Gastrocnemius medialis (tissue), 4 donors: ENCODE measurements at regions not wholly inside any gene's neighbourhood (a gene's known extent, or its start where the extent isn't known, plus 50 kb on each side); places are given as distances from the start of the nearest gene placed in this dataset.
A peak's percentile ranks its signal among the peaks of the same experiment; 100 is the strongest.

Source experiments
- ATAC-seq, 2 donors: fragments of 150-250 bp; one replicate each; pipeline ENCODE4 v1.9.1; 2016
- DNase-seq, 2 donors: peaks; one replicate each; pipeline ENCODE4 v3.0.0-alpha.2; 2019
- H3K27ac ChIP-seq, 4 donors: fragments of 200-600 bp; sonication (generic); 1 replicate in 1 of 4; 2 replicates in 3 of 4; pipeline ENCODE4 v1.5.1; 2016 to 2018; ENCODE audit warnings: mild to moderate bottlenecking in 2 of 4, moderate library complexity in 1 of 4
- H3K27me3 ChIP-seq, 3 donors: fragments of 200-600 bp; sonication (generic) in 2 of 3; 1 replicate in 1 of 3; 2 replicates in 2 of 3; pipeline versions ENCODE4 v1.5.1 to v1.6.0; 2016 to 2019; ENCODE audit warnings: mild to moderate bottlenecking in 1 of 3, moderate library complexity in 1 of 3
- H3K36me3 ChIP-seq, 2 donors: fragments of 200-600 bp; sonication (generic) in 1 of 2; one replicate each; pipeline ENCODE4 v1.5.1; 2017 to 2018
- H3K4me1 ChIP-seq, 2 donors: fragments of 200-600 bp; sonication (generic) in 1 of 2; one replicate each; pipeline ENCODE4 v1.5.1; 2016 to 2017; ENCODE audit warnings: mild to moderate bottlenecking in 2 of 2
- H3K4me3 ChIP-seq, 4 donors: fragments of 200-600 bp; sonication (generic) in 3 of 4; 1 replicate in 1 of 4; 2 replicates in 3 of 4; pipeline ENCODE4 v1.5.1; 2016 to 2019; ENCODE audit warnings: mild to moderate bottlenecking in 2 of 4
- H3K9me3 ChIP-seq, 3 donors: fragments of 200-600 bp; sonication (generic) in 2 of 3; 1 replicate in 1 of 3; 2 replicates in 2 of 3; pipeline ENCODE4 v1.5.1; 2016 to 2019
- CTCF ChIP-seq, 5 experiments: fragments of 450-650 bp in 3 of 5; fragments of 200-600 bp in 2 of 5; sonication (generic) in 2 of 5; IDR thresholded peaks in 4 of 5; conservative IDR thresholded peaks in 1 of 5; 1 replicate in 4 of 5; 2 replicates in 1 of 5; pipeline ENCODE4 v1.5.1; 2016 to 2019; ENCODE audit warnings: antibody characterized with exemption in 5 of 5, mild to moderate bottlenecking in 3 of 5, moderate library complexity in 3 of 5
- POLR2A ChIP-seq, 2 donors: fragments of 450-650 bp; IDR thresholded peaks; one replicate each; pipeline ENCODE4 v1.6.1; 2017; ENCODE audit warnings: antibody characterized with exemption in 2 of 2, mild to moderate bottlenecking in 2 of 2, moderate library complexity in 2 of 2
- in situ Hi-C, 4 donors: fragments of 200-750 bp; cut with MboI; loops; one replicate each; pipeline versions ENCODE4 v1.15.0 to v1.8.0; 2017; ENCODE audit warnings: low sequenced_read_pairs in 4 of 4
- intact Hi-C: fragments of 100-400 bp; cut with DNase I; formaldehyde crosslinking; loops from one replicate; pipeline ENCODE4 v1.15.1; 2023; ENCODE audit warnings: low total_unique reads

DNA sequence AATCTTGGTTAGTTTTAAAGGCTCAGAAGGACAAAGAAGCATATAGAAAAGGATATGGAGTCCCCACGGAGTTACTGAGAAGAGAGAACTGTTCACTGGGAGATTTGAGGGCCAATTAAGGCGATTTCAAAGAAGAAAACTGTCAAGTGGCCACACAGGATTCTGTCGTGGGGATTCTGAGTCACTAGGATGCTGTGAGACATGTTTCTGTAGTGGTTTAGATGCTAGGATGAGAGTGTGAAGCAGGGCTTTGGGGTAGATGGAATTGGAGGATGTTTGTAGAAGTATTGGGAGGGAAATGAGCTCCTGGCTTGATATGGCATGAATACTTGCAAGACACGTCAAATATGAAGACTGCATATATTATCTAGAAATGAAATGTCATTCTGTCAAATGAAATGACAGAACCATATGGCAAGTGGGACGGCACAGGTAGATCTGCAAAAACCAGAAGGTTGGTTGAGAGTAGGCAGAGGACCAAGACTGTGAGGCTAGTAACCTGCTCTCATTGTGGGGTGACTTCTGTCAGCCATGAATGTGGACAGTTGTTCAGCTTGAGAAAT lies 136.3 kb upstream of the SPRY4 start:
- Histone ChIP-seq H3K36me3 (no peaks in the 10 kb centered on the region), H3K27me3 (no peaks in the 10 kb centered on the region), H3K4me1 (no peaks in the 10 kb centered on the region), H3K27ac (no peak overlapping the region), H3K9me3 (no peaks in the 10 kb centered on the region), H3K4me3 (no peak overlapping the region)
- ATAC-seq (no peak), DNase-seq (no peak)
- intact Hi-C loops: no loop called here
- TF ChIP-seq POLR2A (IDR thresholded peaks at IDR 0.05) (no peak), CTCF (IDR thresholded peaks at IDR 0.05 in 4 of 5, conservative IDR thresholded peaks at IDR 0.05 in 1 of 5) (no peak)
- in situ Hi-C loops: no loop called here

DNA sequence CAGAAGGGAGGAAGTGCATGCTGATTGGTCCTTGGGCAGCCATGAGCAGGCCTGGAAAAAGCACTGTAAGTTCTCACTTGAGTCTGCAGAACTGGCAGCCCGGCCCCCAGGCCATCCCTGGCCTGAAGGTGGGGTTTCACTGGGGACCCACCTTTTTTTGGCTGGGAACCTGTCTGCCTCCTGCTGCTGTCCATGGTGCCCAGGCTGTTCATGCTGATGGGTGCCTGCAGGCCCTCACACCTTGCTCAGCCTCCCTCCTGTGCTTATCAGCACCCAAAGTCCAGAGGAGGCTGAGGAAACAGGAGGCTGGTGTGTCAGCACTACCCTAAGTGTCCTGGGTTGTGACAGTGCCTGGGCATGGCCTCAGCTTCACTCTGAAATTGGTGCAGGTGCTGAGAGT lies 134.4 kb upstream of the SPRY4 start:
- Histone ChIP-seq H3K27ac (no peak overlapping the region), H3K9me3 (no peaks in the 10 kb centered on the region), H3K36me3 (no peaks in the 10 kb centered on the region), H3K4me3 (no peak overlapping the region), H3K4me1 (no peaks in the 10 kb centered on the region), H3K27me3 (no peaks in the 10 kb centered on the region)
- no peak for ATAC-seq
- DNase-seq: no peak
- intact Hi-C loops: no loop called here
- in situ Hi-C loops: no loop called here
- TF ChIP-seq CTCF (IDR thresholded peaks at IDR 0.05 in 4 of 5, conservative IDR thresholded peaks at IDR 0.05 in 1 of 5) (no peak), POLR2A (IDR thresholded peaks at IDR 0.05) (no peak)

GRCh38 chr5:142455856-142456255 lies 131.0 kb upstream of the SPRY4 start:
- intact Hi-C loops: no loop called here
- in situ Hi-C loops: no loop called here
- no peak overlapping the region for H3K4me3 ChIP-seq
- H3K27ac ChIP-seq: no peak overlapping the region
- no peaks in the 10 kb centered on the region for H3K9me3 ChIP-seq
- H3K27me3 ChIP-seq: no peaks in the 10 kb centered on the region
- no peaks in the 10 kb centered on the region for H3K36me3 ChIP-seq
- no peaks in the 10 kb centered on the region for H3K4me1 ChIP-seq
- TF ChIP-seq POLR2A (IDR thresholded peaks at IDR 0.05): no peak
- no peak for TF ChIP-seq CTCF (IDR thresholded peaks at IDR 0.05 in 4 of 5, conservative IDR thresholded peaks at IDR 0.05 in 1 of 5)
- ATAC-seq (no peak), DNase-seq (no peak)

- intact Hi-C loops: no loop called here
- DNase-seq (no peak), ATAC-seq (peak in 1 of 2 donors; percentile 36)
- no peaks in the 10 kb centered on the region for H3K36me3 ChIP-seq
- TF ChIP-seq CTCF (IDR thresholded peaks at IDR 0.05 in 4 of 5, conservative IDR thresholded peaks at IDR 0.05 in 1 of 5): no peak
- TF ChIP-seq POLR2A (IDR thresholded peaks at IDR 0.05): no peak
- peak overlapping the region in 2 of 4 donors; percentile 43 to 52 for H3K27ac ChIP-seq
- H3K9me3 ChIP-seq: no peaks in the 10 kb centered on the region
- in situ Hi-C loops: no loop called here
- H3K4me1 ChIP-seq: no peaks in the 10 kb centered on the region
- peak overlapping the region in 1 of 4 donors; percentile 6 for H3K4me3 ChIP-seq
- no peaks in the 10 kb centered on the region for H3K27me3 ChIP-seq
Measured at GRCh38 chr5:142453932-142454331, 129.1 kb upstream of the SPRY4 start.

GRCh38 chr5:142450419-142450818 lies 125.6 kb upstream of the SPRY4 start:
- no peak for TF ChIP-seq POLR2A (IDR thresholded peaks at IDR 0.05)
- TF ChIP-seq CTCF (IDR thresholded peaks at IDR 0.05 in 4 of 5, conservative IDR thresholded peaks at IDR 0.05 in 1 of 5): no peak
- no peaks in the 10 kb centered on the region for H3K4me1 ChIP-seq
- ATAC-seq (no peak), DNase-seq (no peak)
- H3K27me3 ChIP-seq: no peaks in the 10 kb centered on the region
- intact Hi-C loops: no loop called here
- H3K36me3 ChIP-seq: no peaks in the 10 kb centered on the region
- H3K4me3 ChIP-seq: no peak overlapping the region
- H3K27ac ChIP-seq: no peak overlapping the region
- in situ Hi-C loops: no loop called here
- H3K9me3 ChIP-seq: no peaks in the 10 kb centered on the region
